H9 (cell line): ENCODE measurements at regions not wholly inside any gene's neighbourhood (a gene's known extent, or its start where the extent isn't known, plus 50 kb on each side); places are given as distances from the start of the nearest gene placed in this dataset.

Experiments used
- DNase-seq: peaks from one replicate; pipeline ENCODE4 v3.0.0-alpha.2; 2017
- H2AFZ ChIP-seq: one replicate; pipeline ENCODE4 v1.6.1; 2013; ENCODE audit warnings: mild to moderate bottlenecking, low read length, control low read depth, moderate library complexity
- H2AK5ac ChIP-seq: 2 replicates; pipeline ENCODE4 v1.6.1; 2013; ENCODE audit warnings: low read length, control low read depth, mixed read lengths; ENCODE audit not compliant: insufficient read length
- H2BK120ac ChIP-seq: one replicate; pipeline ENCODE4 v1.6.1; 2013; ENCODE audit warnings: low read depth, mild to moderate bottlenecking, low read length, control low read depth, inconsistent platforms; ENCODE audit not compliant: poor library complexity, severe bottlenecking
- H2BK12ac ChIP-seq: 2 replicates; pipeline ENCODE4 v1.6.1; 2013; ENCODE audit warnings: low read length, control low read depth, mixed read lengths, low read depth; ENCODE audit not compliant: insufficient read length
- H2BK15ac ChIP-seq: 2 replicates; pipeline ENCODE4 v1.6.1; 2013; ENCODE audit warnings: low read depth, low read length, control low read depth
- H2BK20ac ChIP-seq: one replicate; pipeline ENCODE4 v1.6.1; 2013; ENCODE audit warnings: low read depth, mild to moderate bottlenecking, low read length, control low read depth, inconsistent platforms; ENCODE audit not compliant: poor library complexity, severe bottlenecking
- H2BK5ac ChIP-seq: 2 replicates; pipeline ENCODE4 v1.6.1; 2013; ENCODE audit warnings: low read length, control low read depth, mixed read lengths; ENCODE audit not compliant: insufficient read length
- H3K14ac ChIP-seq: 2 replicates; pipeline ENCODE4 v1.6.1; 2013; ENCODE audit warnings: low read length, control low read depth; ENCODE audit not compliant: insufficient read depth
- H3K18ac ChIP-seq: 2 replicates; pipeline ENCODE4 v1.6.1; 2013; ENCODE audit warnings: low read depth, mild to moderate bottlenecking, mixed read lengths, low read length, control low read depth; ENCODE audit not compliant: insufficient read length
- H3K23ac ChIP-seq: 2 replicates; pipeline ENCODE4 v1.6.1; 2013; ENCODE audit warnings: low read length, control low read depth, mixed read lengths, low read depth; ENCODE audit not compliant: insufficient read length
- H3K23me2 ChIP-seq: 2 replicates; pipeline ENCODE4 v1.6.1; 2013; ENCODE audit warnings: low read depth, mild to moderate bottlenecking, mixed read lengths, low read length, control low read depth; ENCODE audit not compliant: insufficient read length, poor library complexity, severe bottlenecking
- H3K27ac ChIP-seq: 2 replicates; pipeline ENCODE4 v1.5.1; 2013; ENCODE audit warnings: low read length, control low read depth, mixed read lengths, low read depth; ENCODE audit not compliant: insufficient read length
- H3K27me3 ChIP-seq: 2 replicates; pipeline ENCODE4 v1.6.1; 2013; ENCODE audit warnings: low read length, control low read depth, inconsistent platforms; ENCODE audit not compliant: insufficient read depth
- H3K4ac ChIP-seq: 2 replicates; pipeline ENCODE4 v1.6.1; 2013; ENCODE audit warnings: low read depth, mild to moderate bottlenecking, control low read depth, inconsistent platforms, low read length, moderate library complexity
- H3K4me1 ChIP-seq: 2 replicates; pipeline ENCODE4 v1.6.1; 2013; ENCODE audit warnings: low read length, control low read depth, inconsistent platforms; ENCODE audit not compliant: insufficient read depth
- H3K4me2 ChIP-seq: 2 replicates; pipeline ENCODE4 v1.6.1; 2013; ENCODE audit warnings: low read length, control low read depth, mixed read lengths; ENCODE audit not compliant: insufficient read length, insufficient read depth
- H3K56ac ChIP-seq: 2 replicates; pipeline ENCODE4 v1.6.1; 2013; ENCODE audit warnings: low read depth, mild to moderate bottlenecking, mixed read lengths, low read length, control low read depth; ENCODE audit not compliant: insufficient read length
- H3K79me1 ChIP-seq: 2 replicates; pipeline ENCODE4 v1.6.1; 2013; ENCODE audit warnings: low read depth, mild to moderate bottlenecking, moderate library complexity, low read length, control low read depth, inconsistent platforms; ENCODE audit not compliant: insufficient read depth, poor library complexity, severe bottlenecking
- H3K79me2 ChIP-seq: 2 replicates; pipeline ENCODE4 v1.6.1; 2013; ENCODE audit warnings: low read length, control low read depth, inconsistent platforms; ENCODE audit not compliant: insufficient read depth
- H3K9ac ChIP-seq: 2 replicates; pipeline ENCODE4 v1.6.1; 2013; ENCODE audit warnings: low read length, control low read depth, mixed read lengths; ENCODE audit not compliant: insufficient read length; ENCODE audit errors: extremely low read depth
- H3K9me3 ChIP-seq: one replicate; pipeline ENCODE4 v1.6.1; 2013; ENCODE audit warnings: low read depth, low read length, inconsistent platforms; ENCODE audit not compliant: control insufficient read depth
- H3T11ph ChIP-seq: one replicate; pipeline ENCODE4 v1.6.1; 2013; ENCODE audit warnings: mild to moderate bottlenecking, low read length, control low read depth, inconsistent platforms
- H4K20me1 ChIP-seq: one replicate; pipeline ENCODE4 v1.6.1; 2013; ENCODE audit not compliant: control insufficient read depth, insufficient read length, insufficient read depth
- H4K5ac ChIP-seq: 2 replicates; pipeline ENCODE4 v1.6.1; 2013; ENCODE audit warnings: low read depth, mild to moderate bottlenecking, mixed read lengths, low read length, control low read depth; ENCODE audit not compliant: insufficient read length
- H4K8ac ChIP-seq: replicated peaks from 2 replicates; pipeline ENCODE4 v1.6.1; 2013; ENCODE audit warnings: low read length, control low read depth, mixed read lengths, low read depth; ENCODE audit not compliant: insufficient read length
- H4K91ac ChIP-seq: 2 replicates; pipeline ENCODE4 v1.6.1; 2013; ENCODE audit warnings: low read depth, mild to moderate bottlenecking, moderate library complexity, mixed read lengths, low read length, control low read depth; ENCODE audit not compliant: insufficient read length
- H3K27ac Mint-ChIP-seq, 3 experiments: 2 replicates in 2 of 3; 3 replicates in 1 of 3; pipeline ENCODE4 v1.8.0; 2020 to 2021; ENCODE audit warnings: mixed read lengths in 3 of 3, mild to moderate bottlenecking in 1 of 3, moderate library complexity in 1 of 3
- H3K27me3 Mint-ChIP-seq: 2 replicates; pipeline ENCODE4 v1.8.0; 2021; ENCODE audit warnings: low read depth, mild to moderate bottlenecking, moderate library complexity, mixed read lengths
- H3K36me3 Mint-ChIP-seq, 3 experiments: 2 replicates in 2 of 3; 3 replicates in 1 of 3; pipeline ENCODE4 v1.8.0; 2020 to 2021; ENCODE audit warnings: low read depth in 3 of 3, mixed read lengths in 3 of 3; ENCODE audit not compliant: insufficient read depth in 1 of 3
- H3K4me1 Mint-ChIP-seq, 2 experiments: 2 replicates each; pipeline ENCODE4 v1.8.0; 2020; ENCODE audit warnings: mixed read lengths in 2 of 2
- H3K4me3 Mint-ChIP-seq, 2 experiments: 2 replicates in 1 of 2; 3 replicates in 1 of 2; pipeline ENCODE4 v1.8.0; 2020 to 2021; ENCODE audit warnings: mild to moderate bottlenecking in 2 of 2, mixed read lengths in 2 of 2, moderate library complexity in 1 of 2
- H3K9me3 Mint-ChIP-seq, 2 experiments: 2 replicates in 1 of 2; 3 replicates in 1 of 2; pipeline ENCODE4 v1.8.0; 2020; ENCODE audit warnings: mild to moderate bottlenecking in 2 of 2, mixed read lengths in 2 of 2, moderate library complexity in 1 of 2
- TF ChIP-seq, protein P1 (sequence below): fragments of 200-600 bp; sonication (generic); conservative IDR thresholded peaks from 3 replicates; pipeline ENCODE4 v1.8.0; 2021; ENCODE audit warnings: antibody characterized with exemption, mild to moderate bottlenecking

DNA sequence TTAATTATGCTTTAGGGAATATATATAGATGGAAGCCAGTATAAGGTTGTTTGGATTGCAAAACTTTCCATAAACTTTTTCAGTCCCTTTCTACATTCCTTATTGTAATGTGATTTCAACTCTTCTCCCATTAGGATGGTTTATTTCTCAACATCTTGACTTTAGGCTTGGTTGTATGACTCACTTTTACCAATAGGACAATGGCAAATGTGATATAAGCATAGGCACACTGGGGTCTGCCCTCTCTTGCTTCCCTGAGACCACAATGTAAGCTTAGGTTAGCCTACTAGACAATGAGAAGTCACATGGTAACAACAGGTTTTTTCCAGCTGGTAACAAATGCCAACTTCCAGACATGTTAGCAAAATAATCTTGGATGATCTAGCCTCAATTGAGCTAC lies 163.3 kb upstream of the RBPJ start:
- Histone ChIP-seq H3K23ac (no peak overlapping the region), H3K79me1 (no peaks in the 10 kb centered on the region), H4K20me1 (no peaks in the 10 kb centered on the region), H3K4me2 (no peak overlapping the region), H2AFZ (no peak overlapping the region), H3T11ph (no peak overlapping the region), H4K8ac (no peak overlapping the region), H3K56ac (no peak overlapping the region), H3K9ac (no peak overlapping the region), H2BK120ac (no peak overlapping the region), H3K27ac (no peak overlapping the region), H3K18ac (no peak overlapping the region), H3K79me2 (no peaks in the 10 kb centered on the region), H2BK5ac (no peak overlapping the region), H4K5ac (no peak overlapping the region), H2BK15ac (no peak overlapping the region), H3K4me1 (no peaks in the 10 kb centered on the region), H3K14ac (no peak overlapping the region), H3K9me3 (no peaks in the 10 kb centered on the region), H2BK12ac (no peak overlapping the region), H3K27me3 (no peaks in the 10 kb centered on the region), H2AK5ac (no peak overlapping the region), H3K4ac (no peak overlapping the region), H4K91ac (no peak overlapping the region), H3K23me2 (no peaks in the 10 kb centered on the region), H2BK20ac (no peak overlapping the region)
- TF ChIP-seq, protein P1, sequence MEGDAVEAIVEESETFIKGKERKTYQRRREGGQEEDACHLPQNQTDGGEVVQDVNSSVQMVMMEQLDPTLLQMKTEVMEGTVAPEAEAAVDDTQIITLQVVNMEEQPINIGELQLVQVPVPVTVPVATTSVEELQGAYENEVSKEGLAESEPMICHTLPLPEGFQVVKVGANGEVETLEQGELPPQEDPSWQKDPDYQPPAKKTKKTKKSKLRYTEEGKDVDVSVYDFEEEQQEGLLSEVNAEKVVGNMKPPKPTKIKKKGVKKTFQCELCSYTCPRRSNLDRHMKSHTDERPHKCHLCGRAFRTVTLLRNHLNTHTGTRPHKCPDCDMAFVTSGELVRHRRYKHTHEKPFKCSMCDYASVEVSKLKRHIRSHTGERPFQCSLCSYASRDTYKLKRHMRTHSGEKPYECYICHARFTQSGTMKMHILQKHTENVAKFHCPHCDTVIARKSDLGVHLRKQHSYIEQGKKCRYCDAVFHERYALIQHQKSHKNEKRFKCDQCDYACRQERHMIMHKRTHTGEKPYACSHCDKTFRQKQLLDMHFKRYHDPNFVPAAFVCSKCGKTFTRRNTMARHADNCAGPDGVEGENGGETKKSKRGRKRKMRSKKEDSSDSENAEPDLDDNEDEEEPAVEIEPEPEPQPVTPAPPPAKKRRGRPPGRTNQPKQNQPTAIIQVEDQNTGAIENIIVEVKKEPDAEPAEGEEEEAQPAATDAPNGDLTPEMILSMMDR = no peak
- H3K4me1 Mint-ChIP-seq = peaks cover 5 to 6% of the 10 kb centered on the region in 2 experiments; a peak in 3 of 4 replicates
- no peaks in the 10 kb centered on the region for H3K27me3 Mint-ChIP-seq
- no peaks in the 10 kb centered on the region; a peak in 1 of 7 replicates for H3K36me3 Mint-ChIP-seq
- no peak overlapping the region for H3K4me3 Mint-ChIP-seq
- DNase-seq = no peak
- H3K27ac Mint-ChIP-seq = no peak overlapping the region
- H3K9me3 Mint-ChIP-seq = peaks cover 0 to 2% of the 10 kb centered on the region in 2 experiments; a peak in 1 of 5 replicates
